ENCODE measurements at regions not wholly inside any gene's neighbourhood (a gene's known extent, or its start where the extent isn't known, plus 50 kb on each side); places are given as distances from the start of the nearest gene placed in this dataset.

DNA sequence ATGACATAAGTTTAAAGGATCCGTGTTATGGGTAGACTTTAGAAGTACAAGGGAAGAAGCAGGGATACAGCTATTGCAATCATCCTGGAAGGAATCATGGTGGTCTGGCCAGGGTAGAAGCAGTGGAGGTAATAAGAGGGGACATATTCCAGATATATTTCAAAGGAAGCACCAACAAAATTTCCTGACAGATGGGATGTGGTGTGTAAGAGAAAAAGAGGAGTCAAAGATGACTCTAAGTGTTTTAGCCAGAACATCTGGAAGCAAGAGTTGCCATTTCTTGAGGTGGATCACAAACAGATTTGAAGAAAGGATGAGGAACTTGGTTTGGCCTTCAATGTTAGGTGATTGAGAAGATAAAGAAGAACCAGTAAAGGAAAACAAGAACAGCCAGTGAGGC is 133.1 kb upstream of the CTAGE1 start:
- ChIA-PET POLR2A (no interaction called here), CTCF (no interaction called here)
- Mint-ChIP-seq H3K9me3 (no peaks in the 10 kb centered on the region), H3K4me1 (ENCODE audit: low read depth) (no peaks in the 10 kb centered on the region), H3K27ac (no peak overlapping the region), H3K4me3 (no peak overlapping the region), H3K36me3 (no peaks in the 10 kb centered on the region), H3K27me3 (no peaks in the 10 kb centered on the region)
- DNase-seq = no peak
- intact Hi-C loops (cut with micrococcal nuclease) = no loop called here

DNA sequence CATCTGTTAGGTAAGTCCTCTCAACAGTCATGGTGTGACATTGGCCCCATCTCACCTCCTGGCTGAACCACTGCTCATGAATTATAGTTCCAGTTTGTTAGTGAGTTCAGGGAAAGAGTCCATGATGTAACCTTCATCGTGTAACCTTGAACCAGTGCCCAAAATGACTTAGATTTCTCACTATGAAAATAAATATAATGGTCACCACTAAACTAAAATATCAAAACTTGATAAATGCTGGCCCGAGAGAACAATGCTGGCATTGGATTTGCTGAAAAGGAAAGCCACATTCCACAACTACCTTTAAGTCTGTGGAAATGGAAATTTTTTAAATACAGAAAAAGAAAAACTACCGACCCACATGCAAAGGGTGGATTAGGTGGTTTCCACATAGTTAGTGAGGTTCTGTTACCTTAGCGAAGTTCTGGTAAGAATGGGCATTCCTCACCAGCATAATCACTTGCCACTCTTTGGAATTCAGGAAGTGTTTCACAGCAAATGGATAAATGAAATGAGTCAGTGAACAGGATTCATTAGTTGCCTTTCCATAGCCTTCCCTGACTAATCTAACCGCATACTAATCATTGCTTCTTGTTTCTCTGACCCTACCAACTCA is 133.9 kb upstream of the CTAGE1 start:
- H3K4me1 Mint-ChIP-seq (ENCODE audit: low read depth) = no peaks in the 10 kb centered on the region
- CTCF ChIA-PET = no interaction called here
- POLR2A ChIA-PET = no interaction called here
- H3K27me3 Mint-ChIP-seq = peaks cover 1% of the 10 kb centered on the region
- H3K9me3 Mint-ChIP-seq = no peaks in the 10 kb centered on the region
- intact Hi-C loops (cut with micrococcal nuclease) = no loop called here
- DNase-seq = no peak
- no peak overlapping the region for H3K27ac Mint-ChIP-seq
- no peak overlapping the region for H3K4me3 Mint-ChIP-seq
- H3K36me3 Mint-ChIP-seq = no peaks in the 10 kb centered on the region

DNA sequence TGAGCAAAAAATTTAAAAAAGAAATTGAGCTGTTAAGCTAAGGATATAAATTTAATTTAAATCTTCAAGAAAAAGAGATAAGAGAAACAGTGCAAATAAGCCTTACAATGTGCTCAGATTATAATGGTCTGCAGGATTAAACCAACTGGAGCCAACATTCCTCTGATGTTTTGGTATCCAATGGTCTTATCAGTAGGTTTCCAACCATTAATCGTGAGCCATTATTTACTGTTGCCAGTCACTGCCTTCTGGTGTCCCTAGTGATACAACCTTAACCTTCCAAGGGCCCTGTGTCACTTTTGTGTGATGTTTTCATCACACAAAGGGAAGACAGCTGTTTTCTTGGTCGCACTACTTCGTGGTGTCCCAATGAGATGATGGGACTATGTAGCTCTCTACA is 134.5 kb upstream of the CTAGE1 start:
- ChIA-PET POLR2A (no interaction called here), CTCF (no interaction called here)
- no peak for DNase-seq

DNA sequence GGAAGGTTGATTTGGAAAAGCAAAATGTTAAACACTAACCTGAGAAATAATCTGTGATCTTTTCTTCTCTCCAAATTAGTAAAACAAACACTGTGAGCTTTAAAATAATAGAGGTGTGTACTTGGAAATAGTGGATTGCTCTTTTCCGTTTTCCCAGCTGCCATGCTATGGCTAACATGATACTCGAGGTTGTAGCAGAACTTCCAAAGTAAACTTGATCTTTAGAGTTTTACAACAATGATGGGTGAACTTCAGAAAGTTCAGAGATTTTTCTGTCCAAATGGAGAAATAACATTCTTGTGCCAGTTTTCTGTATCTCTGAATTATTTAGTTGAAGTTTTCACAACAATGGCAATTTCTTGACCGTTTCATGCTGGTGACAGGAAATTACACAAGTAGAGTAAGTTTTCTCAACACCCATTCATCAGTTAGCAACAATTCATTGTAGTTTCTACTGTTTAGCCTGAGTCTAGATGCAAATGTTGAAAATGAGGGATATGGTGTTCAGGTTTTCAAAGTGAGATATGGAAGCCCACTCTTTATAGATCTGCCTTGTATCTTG is 135.3 kb upstream of the CTAGE1 start:
- Mint-ChIP-seq H3K27me3 (peaks cover 13% of the 10 kb centered on the region), H3K36me3 (no peaks in the 10 kb centered on the region), H3K4me3 (no peak overlapping the region), H3K9me3 (no peaks in the 10 kb centered on the region), H3K4me1 (ENCODE audit: low read depth) (no peaks in the 10 kb centered on the region), H3K27ac (no peak overlapping the region)
- DNase-seq = no peak
- ChIA-PET POLR2A (no interaction called here), CTCF (no interaction called here)
- intact Hi-C loops (cut with micrococcal nuclease) = no loop called here

More for the DNA sequence above, 134.5 kb upstream of the CTAGE1 start:
- Mint-ChIP-seq H3K27ac (no peak overlapping the region), H3K4me1 (ENCODE audit: low read depth) (no peaks in the 10 kb centered on the region), H3K9me3 (no peaks in the 10 kb centered on the region), H3K4me3 (no peak overlapping the region), H3K27me3 (peaks cover 7% of the 10 kb centered on the region), H3K36me3 (no peaks in the 10 kb centered on the region)
- intact Hi-C loops (cut with micrococcal nuclease) = no loop called here

DNA sequence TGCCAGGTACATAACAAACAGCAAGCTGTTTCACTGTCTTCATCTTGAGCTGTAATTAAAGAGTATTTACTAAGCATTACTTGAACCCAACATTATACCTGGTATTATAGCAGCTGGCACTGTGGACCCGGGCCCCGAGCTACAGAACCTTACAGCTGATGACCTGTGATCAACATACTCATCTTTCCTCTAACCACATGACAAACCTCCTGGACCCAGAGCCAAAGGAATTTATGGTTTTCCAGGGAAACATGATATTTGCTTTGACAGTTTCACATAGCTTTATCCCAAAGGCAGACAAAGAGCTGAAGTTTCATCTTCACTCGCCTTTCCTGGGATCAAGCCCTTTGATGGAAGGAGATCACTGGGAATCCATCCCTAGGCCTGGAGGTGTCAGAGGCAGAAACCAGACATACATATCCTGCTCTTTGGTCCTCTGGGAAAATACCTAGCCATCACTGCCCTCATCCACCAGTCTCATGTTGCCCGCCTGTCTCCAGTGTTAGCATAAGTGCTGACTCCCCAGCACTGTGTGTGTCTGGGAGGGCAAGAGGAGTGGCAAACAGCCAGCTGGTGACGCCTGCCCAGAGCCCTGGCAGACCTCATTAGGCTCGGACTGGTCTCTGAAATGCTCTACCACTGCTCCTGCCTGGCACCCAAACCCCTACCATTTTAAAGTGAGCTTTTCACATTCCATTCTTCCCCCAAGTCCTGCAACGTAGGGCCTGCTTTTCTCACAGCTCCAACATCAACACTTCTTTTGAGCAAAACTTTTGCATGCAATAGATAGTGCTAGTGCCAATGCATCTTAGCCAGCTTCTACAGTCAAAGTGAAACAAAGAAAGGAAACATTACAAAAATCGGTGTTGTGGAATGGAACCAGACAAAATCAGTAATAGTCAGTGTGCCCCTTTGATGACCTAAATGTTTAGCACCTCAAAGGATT is 138.8 kb upstream of the CTAGE1 start:
- intact Hi-C loops (cut with micrococcal nuclease) = no loop called here
- peaks cover 32% of the 10 kb centered on the region for H3K27me3 Mint-ChIP-seq
- ChIA-PET POLR2A (no interaction called here), CTCF (no interaction called here)
- no peaks in the 10 kb centered on the region for H3K9me3 Mint-ChIP-seq
- H3K27ac Mint-ChIP-seq = no peak overlapping the region
- peaks cover 5% of the 10 kb centered on the region for H3K4me1 Mint-ChIP-seq (ENCODE audit: low read depth)
- no peak overlapping the region for H3K4me3 Mint-ChIP-seq
- H3K36me3 Mint-ChIP-seq = no peaks in the 10 kb centered on the region
- DNase-seq = no peak

DNA sequence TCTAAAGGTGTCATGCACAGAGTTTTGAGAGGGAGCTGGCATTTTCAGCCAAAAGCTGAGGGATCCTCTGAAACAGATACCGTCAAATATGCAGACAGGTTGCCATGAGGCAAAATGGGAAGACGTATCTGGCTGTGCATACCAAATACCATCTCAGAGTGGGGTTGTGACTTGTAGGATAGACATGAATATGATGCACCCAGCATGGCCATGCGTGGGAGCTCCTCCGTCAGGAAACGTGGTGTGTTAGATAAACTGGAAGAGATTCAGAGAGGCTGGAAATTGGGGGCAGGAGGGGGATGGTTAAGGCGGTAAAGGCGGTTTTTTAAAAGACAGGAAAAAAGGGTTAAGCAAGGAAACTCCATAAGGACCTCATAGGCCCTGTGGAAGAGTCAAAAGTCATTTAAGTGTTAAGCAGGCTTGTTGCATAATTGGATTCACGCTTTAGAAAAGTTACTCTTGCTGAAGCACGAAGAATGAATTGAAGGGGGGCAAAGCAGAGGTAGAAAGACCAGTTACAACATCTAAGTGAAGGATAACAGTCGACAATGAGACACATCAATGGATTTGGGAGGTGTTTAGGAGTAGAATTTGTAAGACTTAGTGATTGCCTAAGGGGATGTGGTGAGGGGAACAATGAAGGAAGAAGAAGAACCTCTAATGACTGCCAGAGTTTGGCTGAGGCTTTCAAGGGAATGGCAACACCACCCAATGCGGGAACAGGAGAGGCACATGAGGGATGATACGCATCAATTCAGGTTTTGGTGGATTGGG is 139.6 kb upstream of the CTAGE1 start:
- peaks cover 5% of the 10 kb centered on the region for H3K4me1 Mint-ChIP-seq (ENCODE audit: low read depth)
- CTCF ChIA-PET = no interaction called here
- H3K4me3 Mint-ChIP-seq = no peak overlapping the region
- POLR2A ChIA-PET = no interaction called here
- no peaks in the 10 kb centered on the region for H3K9me3 Mint-ChIP-seq
- H3K27me3 Mint-ChIP-seq = peaks cover 32% of the 10 kb centered on the region
- intact Hi-C loops (cut with micrococcal nuclease) = no loop called here
- no peaks in the 10 kb centered on the region for H3K36me3 Mint-ChIP-seq
- H3K27ac Mint-ChIP-seq = no peak overlapping the region
- DNase-seq = no peak

DNA sequence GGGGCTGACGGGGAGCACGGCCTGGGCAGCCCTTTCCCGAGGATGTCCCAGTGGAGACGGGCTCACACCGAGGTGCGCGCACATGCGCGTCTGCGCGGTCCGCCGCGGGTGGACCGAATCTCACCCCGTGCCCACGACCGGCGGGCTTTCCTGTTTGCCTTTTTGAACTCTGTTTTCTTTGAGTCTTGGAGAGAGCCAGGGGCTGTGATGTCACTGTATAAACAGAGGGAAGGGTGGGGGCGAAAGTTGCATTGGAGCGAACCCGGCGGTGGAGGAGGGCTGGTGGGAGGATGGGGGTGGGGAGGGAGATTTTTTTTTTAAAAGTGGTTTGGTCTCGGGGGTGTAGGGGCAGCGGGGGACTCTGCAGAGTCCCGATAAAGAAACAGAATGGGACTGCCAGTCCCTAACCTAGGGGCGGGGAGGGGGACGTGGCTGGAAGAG is 141.2 kb upstream of the CTAGE1 start:
- Mint-ChIP-seq H3K27me3 (peaks cover 37% of the 10 kb centered on the region), H3K27ac (no peak overlapping the region), H3K9me3 (no peaks in the 10 kb centered on the region), H3K36me3 (no peaks in the 10 kb centered on the region), H3K4me1 (ENCODE audit: low read depth) (peaks cover 5% of the 10 kb centered on the region), H3K4me3 (no peak overlapping the region)
- intact Hi-C loops (cut with micrococcal nuclease) = no loop called here
- CTCF ChIA-PET = no interaction called here
- POLR2A ChIA-PET = no interaction called here
- DNase-seq = no peak

DNA sequence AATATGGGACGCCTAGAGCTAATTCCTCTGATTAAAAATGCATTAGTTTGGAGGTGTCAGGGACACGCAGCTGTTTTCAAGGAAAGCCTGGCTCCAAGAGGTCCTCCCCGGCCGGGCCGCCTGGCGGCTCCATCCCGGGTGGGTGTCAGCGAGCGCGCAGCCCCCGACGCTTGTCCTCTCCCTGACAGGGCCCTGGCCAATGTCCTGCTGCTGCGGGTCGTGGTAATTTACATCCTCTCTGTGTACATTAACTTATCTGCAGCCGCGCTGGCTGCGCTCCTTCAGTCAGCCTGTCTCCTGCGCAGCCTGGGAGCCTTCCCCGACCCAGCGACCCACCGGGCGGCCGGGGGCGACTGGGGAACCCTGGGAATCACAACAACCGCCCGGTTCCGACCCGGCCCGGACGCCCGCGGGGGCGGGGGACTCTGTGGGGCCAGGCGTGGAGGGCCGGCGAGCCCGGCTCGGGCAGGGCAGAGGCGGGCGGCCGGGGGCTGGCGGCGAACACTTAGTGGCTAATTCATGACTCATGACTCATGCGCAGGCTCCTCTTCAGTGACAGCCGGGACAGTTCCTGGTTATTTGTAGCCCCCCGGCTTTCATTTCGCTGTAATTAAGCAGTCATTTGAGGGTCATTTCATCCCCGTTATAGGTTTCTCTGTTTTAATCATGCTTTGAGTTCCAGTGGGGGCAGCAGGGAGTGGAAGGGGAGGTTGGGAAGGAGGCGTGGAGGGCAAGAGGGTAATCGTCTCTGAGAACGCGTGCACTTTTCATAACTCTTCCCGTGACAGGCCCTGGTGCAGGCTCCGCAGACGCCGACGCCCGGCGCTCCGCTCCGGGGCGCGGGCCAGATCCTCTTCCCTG is 141.9 kb upstream of the CTAGE1 start:
- H3K4me3 Mint-ChIP-seq = peak overlapping the region; percentile 37
- H3K4me1 Mint-ChIP-seq (ENCODE audit: low read depth) = peaks cover 5% of the 10 kb centered on the region
- ChIA-PET CTCF (no interaction called here), POLR2A (no interaction called here)
- H3K27ac Mint-ChIP-seq = no peak overlapping the region
- no peaks in the 10 kb centered on the region for H3K36me3 Mint-ChIP-seq
- DNase-seq = peak; percentile 10
- peaks cover 37% of the 10 kb centered on the region for H3K27me3 Mint-ChIP-seq
- intact Hi-C loops (cut with micrococcal nuclease) = loop anchor here (5.0 kb wide), 2 partner anchors 562 to 662 kb away; no protein-coding TSS in a partner anchor
- no peaks in the 10 kb centered on the region for H3K9me3 Mint-ChIP-seq

DNA sequence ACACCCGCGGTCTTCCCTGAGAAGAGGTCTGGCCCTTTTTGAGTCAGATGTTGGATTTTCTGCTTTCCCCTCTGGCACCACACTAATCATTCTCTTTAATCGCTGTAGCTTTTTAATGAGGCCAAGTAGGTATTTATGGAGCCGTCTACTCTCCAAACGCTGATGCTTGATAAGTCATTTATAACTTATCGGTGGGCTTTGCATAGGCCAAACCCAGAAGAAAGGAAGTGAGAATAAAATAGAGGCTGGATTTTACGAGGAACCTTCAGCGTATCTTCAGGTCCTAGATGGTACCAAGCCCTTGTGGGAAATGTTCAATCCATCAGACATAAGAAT is 142.5 kb upstream of the CTAGE1 start:
- H3K4me3 Mint-ChIP-seq = no peak overlapping the region
- H3K27me3 Mint-ChIP-seq = peaks cover 37% of the 10 kb centered on the region
- H3K27ac Mint-ChIP-seq = no peak overlapping the region
- intact Hi-C loops (cut with micrococcal nuclease) = loop anchor here (5.0 kb wide), 2 partner anchors 563 to 663 kb away; no protein-coding TSS in a partner anchor
- peaks cover 5% of the 10 kb centered on the region for H3K4me1 Mint-ChIP-seq (ENCODE audit: low read depth)
- H3K9me3 Mint-ChIP-seq = no peaks in the 10 kb centered on the region
- POLR2A ChIA-PET = no interaction called here
- no peak for DNase-seq
- H3K36me3 Mint-ChIP-seq = no peaks in the 10 kb centered on the region
- CTCF ChIA-PET = no interaction called here

DNA sequence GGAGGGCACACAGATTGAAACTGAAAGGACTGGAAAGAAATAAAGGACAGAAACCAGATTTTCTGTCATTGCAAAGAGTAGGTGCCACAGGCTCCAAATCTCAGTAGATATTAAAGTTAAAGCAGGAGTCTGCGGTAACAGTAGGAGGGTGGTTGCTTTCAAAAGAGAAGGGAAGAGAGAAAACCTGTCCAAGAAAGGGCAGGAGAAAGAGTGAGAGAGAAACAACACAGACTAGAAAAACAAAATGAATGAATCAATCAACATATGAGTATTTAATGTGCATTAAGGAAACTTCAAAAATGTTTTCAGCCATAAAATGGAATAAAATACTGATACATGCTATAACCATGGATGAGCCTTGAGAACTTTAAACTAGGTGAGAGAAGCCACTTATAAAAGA is 143.1 kb upstream of the CTAGE1 start:
- Mint-ChIP-seq H3K27me3 (peaks cover 39% of the 10 kb centered on the region), H3K27ac (no peak overlapping the region), H3K36me3 (no peaks in the 10 kb centered on the region), H3K4me3 (no peak overlapping the region), H3K4me1 (ENCODE audit: low read depth) (peaks cover 5% of the 10 kb centered on the region), H3K9me3 (no peaks in the 10 kb centered on the region)
- intact Hi-C loops (cut with micrococcal nuclease) = loop anchor here (5.0 kb wide), 2 partner anchors 563 to 663 kb away; no protein-coding TSS in a partner anchor
- ChIA-PET POLR2A (no interaction called here), CTCF (no interaction called here)
- no peak for DNase-seq

DNA sequence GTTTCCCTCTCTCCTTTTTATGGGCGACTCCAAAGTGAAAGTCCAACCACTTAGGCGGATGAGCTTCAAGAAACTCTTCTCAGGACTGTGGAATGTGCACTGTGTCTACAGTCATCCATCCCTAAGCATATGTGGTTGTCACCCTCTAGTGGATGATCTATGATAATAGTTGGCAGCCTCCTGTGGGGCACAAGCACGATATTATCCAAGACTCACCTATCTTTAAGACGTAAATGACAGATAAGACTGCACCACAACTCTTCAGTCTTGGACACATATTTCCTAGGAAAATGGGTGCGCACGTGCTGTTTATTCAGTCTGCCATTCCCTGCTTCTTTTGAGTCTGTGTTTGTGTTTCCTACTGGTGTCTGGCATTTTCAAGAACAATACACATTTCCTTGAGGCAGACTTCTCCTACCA is 145.5 kb upstream of the CTAGE1 start:
- peaks cover 5% of the 10 kb centered on the region for H3K4me1 Mint-ChIP-seq (ENCODE audit: low read depth)
- H3K27ac Mint-ChIP-seq = no peak overlapping the region
- H3K4me3 Mint-ChIP-seq = no peak overlapping the region
- H3K9me3 Mint-ChIP-seq = no peaks in the 10 kb centered on the region
- intact Hi-C loops (cut with micrococcal nuclease) = loop anchor here (2.0 to 5.0 kb wide), 3 partner anchors 394 to 666 kb away; partner anchors contain the start of gene GATA6
- H3K36me3 Mint-ChIP-seq = no peaks in the 10 kb centered on the region
- CTCF ChIA-PET = interaction anchor here (1.0 kb wide), 1 partner anchor 395 kb away, joined by 4 read pairs; no protein-coding TSS in a partner anchor
- peaks cover 29% of the 10 kb centered on the region for H3K27me3 Mint-ChIP-seq
- POLR2A ChIA-PET = no interaction called here
- DNase-seq = no peak
